GM12878 (cell line): ENCODE measurements at regions not wholly inside any gene's neighbourhood (a gene's known extent, or its start where the extent isn't known, plus 50 kb on each side); places are given as distances from the start of the nearest gene placed in this dataset.

ENCODE experiments used
- ATAC-seq: fragments of 200-7000 bp; cut with Tn5 transposase; 3 replicates; pipeline ENCODE4 v1.9.1; 2020; ENCODE audit warnings: mild to moderate bottlenecking, moderate library complexity
- BruUV-seq: library from RNA; stranded (reverse); fragments of 400-500 nt; replicated peaks from 2 replicates; lab custom pipeline; 2021; lab: Mats Ljungman, UMichigan
- CTCF ChIA-PET: fragments of 300-600 bp; sonication (Branson Sonifier 250); formaldehyde crosslinking; extraction: SDS; loops from one replicate; lab custom pipeline; 2021; ENCODE audit warnings: inconsistent platforms; lab: Yijun Ruan, JAX
- POLR2A ChIA-PET: fragments of 350-600 bp; formaldehyde crosslinking; extraction: SDS; loops from one replicate; lab custom pipeline; 2021; ENCODE audit warnings: inconsistent platforms; lab: Charles Lee
- RAD21 ChIA-PET: fragments of 300-600 bp; sonication (Branson Sonifier 250); formaldehyde crosslinking; loops from one replicate; lab custom pipeline; 2023; ENCODE audit warnings: antibody characterized with exemption; ENCODE audit not compliant: unreplicated experiment; lab: Charles Lee
- SMC1A ChIA-PET: fragments of 300-600 bp; sonication (Branson Sonifier 250); formaldehyde crosslinking; loops from one replicate; lab custom pipeline; 2023; ENCODE audit not compliant: unreplicated experiment, uncharacterized antibody; lab: Charles Lee
- DNase-seq: peaks from one replicate; pipeline ENCODE4 v3.0.0-alpha.2; 2011; ENCODE audit warnings: low read depth, low spot score
- FAIRE-seq: peaks from 3 replicates; lab custom pipeline; 2011; peaks lifted over from hg19 to GRCh38; lab: Jason Lieb, UNC
- H2AFZ ChIP-seq: 2 replicates; pipeline ENCODE4 v1.6.0; 2011; ENCODE audit warnings: low read depth, low read length, control low read depth; ENCODE audit not compliant: control insufficient read depth
- H3K27ac ChIP-seq: 2 replicates; pipeline ENCODE4 v1.5.1; 2011; ENCODE audit warnings: control low read depth; ENCODE audit not compliant: control insufficient read depth, insufficient read depth
- H3K27me3 ChIP-seq, 2 experiments: replicated peaks in 1 of 2; 2 replicates each; pipeline versions ENCODE4 v1.6.0 to v1.6.1; 2011; ENCODE audit warnings: low read length in 1 of 2; ENCODE audit not compliant: control insufficient read depth in 2 of 2, insufficient read depth in 2 of 2
- H3K36me3 ChIP-seq, 2 experiments: 2 replicates each; pipeline ENCODE4 v1.5.1; 2011; ENCODE audit warnings: low read length in 1 of 2; ENCODE audit not compliant: control insufficient read depth in 2 of 2, insufficient read depth in 2 of 2
- H3K4me1 ChIP-seq: 2 replicates; pipeline ENCODE4 v1.6.1; 2011; ENCODE audit warnings: mild to moderate bottlenecking, low read length, moderate library complexity, mixed read lengths; ENCODE audit not compliant: control insufficient read depth, insufficient read depth
- H3K4me2 ChIP-seq: 2 replicates; pipeline ENCODE4 v1.6.0; 2011; ENCODE audit warnings: control low read depth; ENCODE audit not compliant: control insufficient read depth, insufficient read depth
- H3K4me3 ChIP-seq: fragments of 200-600 bp; sonication (generic); 2 replicates; pipeline ENCODE4 v1.5.1; 2016
- H3K79me2 ChIP-seq: 2 replicates; pipeline ENCODE4 v1.6.0; 2011; ENCODE audit warnings: low read length; ENCODE audit not compliant: control insufficient read depth, insufficient read depth
- H3K9ac ChIP-seq: 2 replicates; pipeline ENCODE4 v1.8.0; 2011; ENCODE audit warnings: low read length, control low read depth, mixed read lengths; ENCODE audit not compliant: control insufficient read depth, insufficient read depth
- H3K9me3 ChIP-seq: replicated peaks from 3 replicates; pipeline ENCODE4 v1.5.1; 2011; ENCODE audit warnings: mild to moderate bottlenecking, low read length; ENCODE audit not compliant: control insufficient read depth, insufficient read depth
- H4K20me1 ChIP-seq: 2 replicates; pipeline ENCODE4 v1.6.0; 2011; ENCODE audit not compliant: control insufficient read depth, insufficient read depth
- CBFB ChIP-seq: IDR thresholded peaks from 2 replicates; pipeline ENCODE4 v1.6.1; 2016; ENCODE audit warnings: antibody characterized with exemption, low read depth
- FOXM1 ChIP-seq: IDR thresholded peaks from 2 replicates; pipeline ENCODE4 v1.6.1; 2012; ENCODE audit warnings: low read depth, mild to moderate bottlenecking, inconsistent platforms, low read length, moderate library complexity
- HCFC1 ChIP-seq: fragments of 150-350 bp; IDR thresholded peaks from 2 replicates; pipeline ENCODE4 v1.6.1; 2014; ENCODE audit warnings: low read length
- HDAC6 ChIP-seq: fragments of 200-600 bp; sonication (generic); IDR thresholded peaks from one replicate; pipeline ENCODE4 v1.8.0; 2017; ENCODE audit warnings: antibody characterized with exemption; ENCODE audit not compliant: unreplicated experiment
- JUNB ChIP-seq: IDR thresholded peaks from 2 replicates; pipeline ENCODE4 v1.6.1; 2016; ENCODE audit warnings: antibody characterized with exemption, mild to moderate bottlenecking
- KLF5 ChIP-seq: fragments of 450-650 bp; IDR thresholded peaks from 2 replicates; pipeline ENCODE4 v1.6.1; 2014; ENCODE audit warnings: mild to moderate bottlenecking; ENCODE audit not compliant: partially characterized antibody
- MEF2B ChIP-seq: fragments of 450-650 bp; IDR thresholded peaks from 2 replicates; pipeline ENCODE4 v1.6.1; 2018; ENCODE audit warnings: mild to moderate bottlenecking, moderate library complexity; ENCODE audit not compliant: partially characterized antibody, poor library complexity, severe bottlenecking
- PML ChIP-seq: IDR thresholded peaks from 2 replicates; pipeline ENCODE4 v1.6.1; 2012; ENCODE audit warnings: low read length, inconsistent platforms
- RB1 ChIP-seq: fragments of 450-650 bp; formaldehyde crosslinking; IDR thresholded peaks from 2 replicates; pipeline ENCODE4 v1.6.1; 2017; ENCODE audit warnings: mild to moderate bottlenecking, borderline replicate concordance
- TCF3 ChIP-seq: IDR thresholded peaks from 2 replicates; pipeline ENCODE4 v1.6.1; 2012; ENCODE audit warnings: low read depth, mild to moderate bottlenecking, low read length, borderline replicate concordance; ENCODE audit not compliant: insufficient read depth
- ZZZ3 ChIP-seq: IDR thresholded peaks from 2 replicates; pipeline ENCODE4 v1.6.1; 2011; ENCODE audit warnings: low read depth; ENCODE audit not compliant: control insufficient read depth, insufficient read length
- WGBS: methylation state at CpG from one replicate; pipeline ENCODE4 v1.1.6; 2016; ENCODE audit warnings: low lambda C conversion rate; ENCODE audit not compliant: insufficient replicate concordance, insufficient coverage; ENCODE audit errors: missing lambda C conversion rate; 5-methylcytosine and 5-hydroxymethylcytosine counted together
- in situ Hi-C: fragments of 300-500 bp; cut with MboI; formaldehyde crosslinking; loops from 9 replicates; pipeline ENCODE4 v1.14.3; 2018; ENCODE audit warnings: mixed read lengths
- intact Hi-C: fragments of 100-400 bp; cut with micrococcal nuclease; formaldehyde crosslinking; loops from one replicate; pipeline ENCODE4 v1.14.2; 2022; ENCODE audit not compliant: unreplicated experiment
- TF ChIP-seq, protein P1 (sequence below): fragments of 450-650 bp; IDR thresholded peaks from 2 replicates; pipeline ENCODE4 v1.6.1; 2017; ENCODE audit warnings: mild to moderate bottlenecking
- TF ChIP-seq, protein P2 (sequence below): IDR thresholded peaks from 2 replicates; pipeline ENCODE4 v1.6.1; 2012; ENCODE audit warnings: low read length, inconsistent platforms
- TF ChIP-seq, protein P3 (sequence below): fragments of 450-650 bp; formaldehyde crosslinking; IDR thresholded peaks from 2 replicates; pipeline ENCODE4 v1.5.0; 2022; ENCODE audit warnings: mild to moderate bottlenecking, missing genetic modification characterization
- TF ChIP-seq, protein P4 (sequence below): fragments of 150-350 bp; IDR thresholded peaks from 2 replicates; pipeline ENCODE4 v1.6.1; 2016; ENCODE audit warnings: low read depth, low read length

DNA sequence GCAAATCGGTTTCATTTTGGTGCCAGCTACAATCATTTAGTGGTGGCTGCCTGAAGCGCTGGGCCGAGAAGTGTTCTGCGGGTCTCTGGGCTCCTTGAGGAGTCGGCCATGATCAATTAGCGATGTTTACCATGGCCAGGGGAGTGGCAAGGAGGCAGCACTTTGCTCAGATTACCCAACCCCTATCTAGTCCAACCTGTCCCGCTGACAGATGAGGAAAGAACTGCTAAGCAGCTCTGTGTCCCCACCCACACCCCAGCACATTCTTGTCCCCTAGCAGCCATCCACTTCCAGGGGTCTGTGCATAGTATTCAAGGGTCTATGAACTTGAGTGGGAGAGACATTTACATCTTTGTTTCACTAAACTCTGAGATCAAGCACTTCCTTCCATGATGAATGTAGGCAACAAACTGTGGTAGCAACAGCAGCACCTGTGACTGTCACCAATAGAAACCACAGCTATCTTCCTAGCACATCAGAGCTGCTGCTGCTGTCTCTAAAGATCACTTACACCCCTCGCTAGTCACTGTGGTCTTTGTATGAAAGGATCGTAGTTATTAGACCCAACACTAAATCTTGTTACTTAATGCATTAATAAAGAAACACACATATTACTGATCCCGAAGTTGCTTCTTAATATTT, 331.6 kb downstream of the BCOR start:
- Histone ChIP-seq H2AFZ (no peak overlapping the region), H3K9me3 (no peaks in the 10 kb centered on the region; the same call in 2 of the 3 replicates), H3K27ac (no peak overlapping the region), H3K9ac (no peak overlapping the region), H3K27me3 (peaks cover 1 to 7% of the 10 kb centered on the region in 2 experiments; a peak in 2 of 4 replicates), H3K36me3 (no peaks in the 10 kb centered on the region), H3K4me2 (no peak overlapping the region), H3K4me3 (no peak overlapping the region), H4K20me1 (no peaks in the 10 kb centered on the region), H3K79me2 (no peaks in the 10 kb centered on the region), H3K4me1 (no peaks in the 10 kb centered on the region)
- ATAC-seq (no peak), FAIRE-seq (no peak), DNase-seq (no peak)
- in situ Hi-C loops (no loop called here), intact Hi-C loops (no loop called here)
- no TSS peak for BruUV-seq
- WGBS = 38% methylated on average over 10 of the region's 10 CpGs
- ChIA-PET CTCF (no interaction called here), POLR2A (no interaction called here), RAD21 (no interaction called here), SMC1A (no interaction called here)
- TF ChIP-seq, protein P1, sequence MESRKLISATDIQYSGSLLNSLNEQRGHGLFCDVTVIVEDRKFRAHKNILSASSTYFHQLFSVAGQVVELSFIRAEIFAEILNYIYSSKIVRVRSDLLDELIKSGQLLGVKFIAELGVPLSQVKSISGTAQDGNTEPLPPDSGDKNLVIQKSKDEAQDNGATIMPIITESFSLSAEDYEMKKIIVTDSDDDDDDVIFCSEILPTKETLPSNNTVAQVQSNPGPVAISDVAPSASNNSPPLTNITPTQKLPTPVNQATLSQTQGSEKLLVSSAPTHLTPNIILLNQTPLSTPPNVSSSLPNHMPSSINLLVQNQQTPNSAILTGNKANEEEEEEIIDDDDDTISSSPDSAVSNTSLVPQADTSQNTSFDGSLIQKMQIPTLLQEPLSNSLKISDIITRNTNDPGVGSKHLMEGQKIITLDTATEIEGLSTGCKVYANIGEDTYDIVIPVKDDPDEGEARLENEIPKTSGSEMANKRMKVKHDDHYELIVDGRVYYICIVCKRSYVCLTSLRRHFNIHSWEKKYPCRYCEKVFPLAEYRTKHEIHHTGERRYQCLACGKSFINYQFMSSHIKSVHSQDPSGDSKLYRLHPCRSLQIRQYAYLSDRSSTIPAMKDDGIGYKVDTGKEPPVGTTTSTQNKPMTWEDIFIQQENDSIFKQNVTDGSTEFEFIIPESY = no peak
- no peak for TF ChIP-seq TCF3
- no peak for TF ChIP-seq KLF5
- TF ChIP-seq, protein P2, sequence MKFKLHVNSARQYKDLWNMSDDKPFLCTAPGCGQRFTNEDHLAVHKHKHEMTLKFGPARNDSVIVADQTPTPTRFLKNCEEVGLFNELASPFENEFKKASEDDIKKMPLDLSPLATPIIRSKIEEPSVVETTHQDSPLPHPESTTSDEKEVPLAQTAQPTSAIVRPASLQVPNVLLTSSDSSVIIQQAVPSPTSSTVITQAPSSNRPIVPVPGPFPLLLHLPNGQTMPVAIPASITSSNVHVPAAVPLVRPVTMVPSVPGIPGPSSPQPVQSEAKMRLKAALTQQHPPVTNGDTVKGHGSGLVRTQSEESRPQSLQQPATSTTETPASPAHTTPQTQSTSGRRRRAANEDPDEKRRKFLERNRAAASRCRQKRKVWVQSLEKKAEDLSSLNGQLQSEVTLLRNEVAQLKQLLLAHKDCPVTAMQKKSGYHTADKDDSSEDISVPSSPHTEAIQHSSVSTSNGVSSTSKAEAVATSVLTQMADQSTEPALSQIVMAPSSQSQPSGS = no peak
- TF ChIP-seq MEF2B = no peak
- no peak for TF ChIP-seq HCFC1
- no peak for TF ChIP-seq HDAC6
- TF ChIP-seq FOXM1 = no peak
- TF ChIP-seq ZZZ3 = no peak
- TF ChIP-seq RB1 = no peak
- TF ChIP-seq JUNB = no peak
- TF ChIP-seq, protein P3, sequence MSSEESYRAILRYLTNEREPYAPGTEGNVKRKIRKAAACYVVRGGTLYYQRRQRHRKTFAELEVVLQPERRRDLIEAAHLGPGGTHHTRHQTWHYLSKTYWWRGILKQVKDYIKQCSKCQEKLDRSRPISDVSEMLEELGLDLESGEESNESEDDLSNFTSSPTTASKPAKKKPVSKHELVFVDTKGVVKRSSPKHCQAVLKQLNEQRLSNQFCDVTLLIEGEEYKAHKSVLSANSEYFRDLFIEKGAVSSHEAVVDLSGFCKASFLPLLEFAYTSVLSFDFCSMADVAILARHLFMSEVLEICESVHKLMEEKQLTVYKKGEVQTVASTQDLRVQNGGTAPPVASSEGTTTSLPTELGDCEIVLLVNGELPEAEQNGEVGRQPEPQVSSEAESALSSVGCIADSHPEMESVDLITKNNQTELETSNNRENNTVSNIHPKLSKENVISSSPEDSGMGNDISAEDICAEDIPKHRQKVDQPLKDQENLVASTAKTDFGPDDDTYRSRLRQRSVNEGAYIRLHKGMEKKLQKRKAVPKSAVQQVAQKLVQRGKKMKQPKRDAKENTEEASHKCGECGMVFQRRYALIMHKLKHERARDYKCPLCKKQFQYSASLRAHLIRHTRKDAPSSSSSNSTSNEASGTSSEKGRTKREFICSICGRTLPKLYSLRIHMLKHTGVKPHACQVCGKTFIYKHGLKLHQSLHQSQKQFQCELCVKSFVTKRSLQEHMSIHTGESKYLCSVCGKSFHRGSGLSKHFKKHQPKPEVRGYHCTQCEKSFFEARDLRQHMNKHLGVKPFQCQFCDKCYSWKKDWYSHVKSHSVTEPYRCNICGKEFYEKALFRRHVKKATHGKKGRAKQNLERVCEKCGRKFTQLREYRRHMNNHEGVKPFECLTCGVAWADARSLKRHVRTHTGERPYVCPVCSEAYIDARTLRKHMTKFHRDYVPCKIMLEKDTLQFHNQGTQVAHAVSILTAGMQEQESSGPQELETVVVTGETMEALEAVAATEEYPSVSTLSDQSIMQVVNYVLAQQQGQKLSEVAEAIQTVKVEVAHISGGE (CRISPR knock-in tag) = no peak
- TF ChIP-seq CBFB = no peak
- TF ChIP-seq, protein P4, sequence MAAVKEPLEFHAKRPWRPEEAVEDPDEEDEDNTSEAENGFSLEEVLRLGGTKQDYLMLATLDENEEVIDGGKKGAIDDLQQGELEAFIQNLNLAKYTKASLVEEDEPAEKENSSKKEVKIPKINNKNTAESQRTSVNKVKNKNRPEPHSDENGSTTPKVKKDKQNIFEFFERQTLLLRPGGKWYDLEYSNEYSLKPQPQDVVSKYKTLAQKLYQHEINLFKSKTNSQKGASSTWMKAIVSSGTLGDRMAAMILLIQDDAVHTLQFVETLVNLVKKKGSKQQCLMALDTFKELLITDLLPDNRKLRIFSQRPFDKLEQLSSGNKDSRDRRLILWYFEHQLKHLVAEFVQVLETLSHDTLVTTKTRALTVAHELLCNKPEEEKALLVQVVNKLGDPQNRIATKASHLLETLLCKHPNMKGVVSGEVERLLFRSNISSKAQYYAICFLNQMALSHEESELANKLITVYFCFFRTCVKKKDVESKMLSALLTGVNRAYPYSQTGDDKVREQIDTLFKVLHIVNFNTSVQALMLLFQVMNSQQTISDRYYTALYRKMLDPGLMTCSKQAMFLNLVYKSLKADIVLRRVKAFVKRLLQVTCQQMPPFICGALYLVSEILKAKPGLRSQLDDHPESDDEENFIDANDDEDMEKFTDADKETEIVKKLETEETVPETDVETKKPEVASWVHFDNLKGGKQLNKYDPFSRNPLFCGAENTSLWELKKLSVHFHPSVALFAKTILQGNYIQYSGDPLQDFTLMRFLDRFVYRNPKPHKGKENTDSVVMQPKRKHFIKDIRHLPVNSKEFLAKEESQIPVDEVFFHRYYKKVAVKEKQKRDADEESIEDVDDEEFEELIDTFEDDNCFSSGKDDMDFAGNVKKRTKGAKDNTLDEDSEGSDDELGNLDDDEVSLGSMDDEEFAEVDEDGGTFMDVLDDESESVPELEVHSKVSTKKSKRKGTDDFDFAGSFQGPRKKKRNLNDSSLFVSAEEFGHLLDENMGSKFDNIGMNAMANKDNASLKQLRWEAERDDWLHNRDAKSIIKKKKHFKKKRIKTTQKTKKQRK = no peak
- TF ChIP-seq PML = no peak
